Activated B cell treated with CpG ODN at 0.5 μM for 24 hours (primary cell): ENCODE measurements at regions not wholly inside any gene's neighbourhood (a gene's known extent, or its start where the extent isn't known, plus 50 kb on each side); places are given as distances from the start of the nearest gene placed in this dataset.

Experiments used
- ATAC-seq: fragments of 200-7000 bp; cut with Tn5 transposase; one replicate; pipeline ENCODE4 v1.10.0; 2021; ENCODE audit warnings: low read depth, mild to moderate bottlenecking, moderate library complexity
- CTCF ChIA-PET: fragments of 350-600 bp; sonication (Branson Sonifier 250); formaldehyde crosslinking; loops from one replicate; lab custom pipeline; 2021; ENCODE audit warnings: antibody characterized with exemption; lab: Charles Lee
- POLR2A ChIA-PET: fragments of 350-600 bp; sonication (Branson Sonifier 250); formaldehyde crosslinking; loops from one replicate; lab custom pipeline; 2021; ENCODE audit warnings: antibody characterized with exemption; lab: Charles Lee
- DNase-seq: peaks from one replicate; pipeline ENCODE4 v3.0.0; 2022
- H3K27ac Mint-ChIP-seq: one replicate; pipeline ENCODE4 v1.8.0; 2020; ENCODE audit warnings: mixed read lengths
- H3K27me3 Mint-ChIP-seq: one replicate; pipeline ENCODE4 v1.8.0; 2021; ENCODE audit warnings: mixed read lengths
- H3K36me3 Mint-ChIP-seq: one replicate; pipeline ENCODE4 v1.8.0; 2021; ENCODE audit warnings: low read depth, mixed read lengths
- H3K4me1 Mint-ChIP-seq: one replicate; pipeline ENCODE4 v1.8.0; 2021; ENCODE audit warnings: mixed read lengths
- H3K4me3 Mint-ChIP-seq: one replicate; pipeline ENCODE4 v1.8.0; 2020; ENCODE audit warnings: mild to moderate bottlenecking, mixed read lengths
- H3K9me3 Mint-ChIP-seq: one replicate; pipeline ENCODE4 v1.8.0; 2020; ENCODE audit warnings: mixed read lengths
- CTCF ChIP-seq: fragments of 200-600 bp; IDR thresholded peaks from one replicate; pipeline ENCODE4 v1.8.0; 2022; ENCODE audit warnings: antibody characterized with exemption, mild to moderate bottlenecking
- intact Hi-C: fragments of 100-400 bp; cut with micrococcal nuclease; formaldehyde crosslinking; loops from one replicate; pipeline ENCODE4 v1.15.1; 2024

- Mint-ChIP-seq H3K4me3 (no peak overlapping the region), H3K4me1 (no peaks in the 10 kb centered on the region), H3K9me3 (peaks cover 11% of the 10 kb centered on the region), H3K36me3 (no peaks in the 10 kb centered on the region), H3K27ac (no peak overlapping the region), H3K27me3 (no peaks in the 10 kb centered on the region)
- ATAC-seq = no peak
- DNase-seq = no peak
- TF ChIP-seq CTCF = no peak
- intact Hi-C loops = no loop called here
- ChIA-PET POLR2A (no interaction called here), CTCF (no interaction called here)
These were observed 1056.6 kb upstream of the NCAM2 start for GRCh38 chr21:19941626-19942025.

- TF ChIP-seq CTCF = no peak
- Mint-ChIP-seq H3K27ac (no peak overlapping the region), H3K9me3 (peaks cover 14% of the 10 kb centered on the region), H3K27me3 (no peaks in the 10 kb centered on the region), H3K4me3 (no peak overlapping the region), H3K4me1 (no peaks in the 10 kb centered on the region), H3K36me3 (no peaks in the 10 kb centered on the region)
- ChIA-PET POLR2A (no interaction called here), CTCF (no interaction called here)
- DNase-seq = no peak
- intact Hi-C loops = no loop called here
- no peak for ATAC-seq
These were observed 1047.9 kb upstream of the NCAM2 start for GRCh38 chr21:19950347-19950746.

DNA sequence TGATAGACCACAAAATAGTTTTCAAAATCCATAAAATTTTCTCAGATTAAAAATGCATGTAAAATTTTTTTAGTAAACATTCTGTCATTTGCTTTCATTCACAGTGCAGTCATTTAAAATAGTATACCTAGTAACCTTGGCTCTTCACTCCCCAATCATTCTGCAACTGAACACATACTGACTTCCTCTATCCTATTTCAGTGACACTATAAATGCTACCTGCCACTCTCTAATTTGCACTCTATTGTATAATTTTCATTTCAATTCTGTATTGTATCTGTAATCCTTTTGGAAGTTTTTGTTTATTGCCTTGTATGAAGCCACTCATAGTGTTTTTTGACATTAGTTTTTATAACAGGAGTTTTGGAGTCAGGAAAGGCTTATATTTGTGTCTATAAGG is 1029.1 kb upstream of the NCAM2 start:
- POLR2A ChIA-PET = no interaction called here
- TF ChIP-seq CTCF = no peak
- CTCF ChIA-PET = no interaction called here
- intact Hi-C loops = no loop called here
- H3K27ac Mint-ChIP-seq = no peak overlapping the region
- H3K9me3 Mint-ChIP-seq = peaks cover 13% of the 10 kb centered on the region
- no peak overlapping the region for H3K4me3 Mint-ChIP-seq
- H3K4me1 Mint-ChIP-seq = no peaks in the 10 kb centered on the region
- ATAC-seq (no peak), DNase-seq (no peak)
- no peaks in the 10 kb centered on the region for H3K27me3 Mint-ChIP-seq
- no peaks in the 10 kb centered on the region for H3K36me3 Mint-ChIP-seq

DNA sequence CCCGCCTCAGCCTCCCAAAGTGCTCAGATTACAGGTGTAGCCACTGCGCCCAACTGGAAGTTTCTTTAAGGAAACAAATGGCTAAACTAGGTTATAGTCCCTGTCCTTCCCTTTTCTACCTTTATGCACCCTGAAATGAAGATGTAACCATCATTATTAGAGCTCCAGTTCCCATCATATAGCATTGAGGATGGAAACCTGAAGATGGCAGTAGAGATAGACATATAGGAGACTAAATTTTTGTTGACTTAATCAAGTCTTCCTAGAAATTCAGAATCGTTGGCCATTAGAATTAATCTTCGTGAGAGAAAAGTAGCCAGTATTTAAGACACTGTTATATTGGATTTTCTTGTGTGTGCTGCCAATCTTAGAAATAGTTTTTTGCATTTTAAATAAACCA is 1016.3 kb upstream of the NCAM2 start:
- CTCF ChIA-PET = no interaction called here
- DNase-seq = no peak
- H3K4me3 Mint-ChIP-seq = no peak overlapping the region
- POLR2A ChIA-PET = no interaction called here
- no peaks in the 10 kb centered on the region for H3K4me1 Mint-ChIP-seq
- intact Hi-C loops = no loop called here
- ATAC-seq = no peak
- H3K27ac Mint-ChIP-seq = no peak overlapping the region
- no peak for TF ChIP-seq CTCF
- H3K36me3 Mint-ChIP-seq = no peaks in the 10 kb centered on the region
- H3K27me3 Mint-ChIP-seq = no peaks in the 10 kb centered on the region
- H3K9me3 Mint-ChIP-seq = peaks cover 2% of the 10 kb centered on the region

GRCh38 chr21:19986396-19986795 is 1011.8 kb upstream of the NCAM2 start:
- Mint-ChIP-seq H3K27ac (no peak overlapping the region), H3K36me3 (no peaks in the 10 kb centered on the region), H3K4me3 (no peak overlapping the region), H3K4me1 (no peaks in the 10 kb centered on the region), H3K9me3 (peaks cover 7% of the 10 kb centered on the region), H3K27me3 (no peaks in the 10 kb centered on the region)
- DNase-seq (no peak), ATAC-seq (no peak)
- intact Hi-C loops = no loop called here
- ChIA-PET CTCF (no interaction called here), POLR2A (no interaction called here)
- no peak for TF ChIP-seq CTCF
